SHP77 (cell line): ENCODE measurements at regions not wholly inside any gene's neighbourhood (a gene's known extent, or its start where the extent isn't known, plus 50 kb on each side); places are given as distances from the start of the nearest gene placed in this dataset.

Source experiments
- DNase-seq, 2 experiments: peaks; one replicate each; lab custom pipeline; 2025; lab: John Stamatoyannopoulos, UW

DNA sequence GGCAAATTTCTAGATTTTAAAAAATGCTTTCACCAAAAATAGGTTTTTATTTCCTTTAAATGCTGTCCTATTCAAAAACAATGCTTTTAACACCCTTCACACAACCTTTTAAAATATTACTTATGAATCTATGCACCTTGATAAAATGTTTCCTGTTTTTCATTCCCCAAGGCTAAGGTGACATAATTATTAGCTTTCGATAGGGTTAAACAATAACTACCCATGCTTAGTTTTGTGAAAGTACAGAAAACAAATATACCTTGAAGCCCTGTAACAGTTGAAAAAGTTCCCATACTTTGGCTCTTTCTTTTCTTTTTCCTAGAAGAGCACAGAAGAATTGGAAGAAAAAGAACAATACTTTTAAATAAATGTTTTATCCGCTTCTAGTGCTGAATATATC lies 54.9 kb upstream of the ITPRID2 start:
- DNase-seq, result no peak

DNA sequence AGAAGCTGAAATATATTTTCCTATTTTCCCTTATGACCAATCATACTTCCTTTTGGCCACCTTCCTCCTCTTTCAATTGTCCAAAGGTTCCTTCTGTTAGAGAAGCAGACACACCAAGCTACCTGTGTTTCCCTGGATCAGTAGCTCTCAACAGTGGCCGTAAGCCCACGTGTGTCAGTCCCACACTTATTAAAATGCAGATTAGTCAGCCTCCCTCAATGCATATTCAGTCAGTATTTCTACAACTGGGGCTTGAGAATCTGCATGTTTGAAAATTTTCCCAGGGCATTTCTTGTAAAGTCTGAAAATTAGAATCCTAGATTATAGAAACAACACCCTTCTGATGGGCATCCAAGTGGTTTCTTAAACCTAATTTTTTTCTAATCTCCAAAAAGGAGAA lies 54.0 kb upstream of the ITPRID2 start:
- DNase-seq, result no peak

GRCh38 chr2:181839811-181840210 lies 51.7 kb upstream of the ITPRID2 start:
- no peak for DNase-seq

DNA sequence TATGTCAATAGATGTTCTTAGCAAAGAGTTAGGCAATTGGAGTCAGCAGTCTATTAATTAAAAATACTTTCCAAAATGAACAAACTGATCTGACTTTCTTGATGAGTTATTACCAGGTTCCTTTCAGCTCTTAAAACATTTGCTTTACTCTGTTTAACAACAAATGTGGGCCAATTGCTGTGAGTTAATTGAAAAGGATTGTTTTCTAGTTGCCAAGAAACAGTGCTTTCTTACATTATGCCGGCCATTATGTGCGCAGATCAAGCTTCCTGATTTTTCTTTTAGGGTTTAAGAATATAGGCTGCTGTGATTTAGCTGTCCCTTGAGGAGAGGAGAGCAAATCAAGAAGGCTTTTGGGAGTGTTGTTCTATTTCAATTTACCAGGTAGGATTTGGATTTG lies 50.5 kb upstream of the ITPRID2 start:
- no peak for DNase-seq
